Type B pancreatic cell (in vitro differentiated cells): ENCODE measurements at regions not wholly inside any gene's neighbourhood (a gene's known extent, or its start where the extent isn't known, plus 50 kb on each side); places are given as distances from the start of the nearest gene placed in this dataset.

Experiments used
- DNase-seq: peaks from one replicate; pipeline ENCODE4 v3.0.0; 2021; ENCODE audit warnings: mixed read lengths; ENCODE audit not compliant: unreplicated experiment; ENCODE audit errors: extremely low spot score
- H3K27ac Mint-ChIP-seq: 2 replicates; pipeline ENCODE4 v1.8.0; 2021; ENCODE audit warnings: mild to moderate bottlenecking, mixed read lengths
- H3K27me3 Mint-ChIP-seq: 2 replicates; pipeline ENCODE4 v1.8.0; 2021; ENCODE audit warnings: mixed read lengths
- H3K36me3 Mint-ChIP-seq: 2 replicates; pipeline ENCODE4 v1.8.0; 2021; ENCODE audit warnings: mixed read lengths
- H3K4me1 Mint-ChIP-seq: one replicate; pipeline ENCODE4 v1.8.0; 2021; ENCODE audit warnings: mixed read lengths; ENCODE audit not compliant: unreplicated experiment
- H3K4me3 Mint-ChIP-seq: 2 replicates; pipeline ENCODE4 v1.8.0; 2021; ENCODE audit warnings: mild to moderate bottlenecking, mixed read lengths
- H3K9me3 Mint-ChIP-seq: 2 replicates; pipeline ENCODE4 v1.8.0; 2021; ENCODE audit warnings: mixed read lengths
- TF ChIP-seq, protein P1 (sequence below): fragments of 200-600 bp; sonication (generic); conservative IDR thresholded peaks from 2 replicates; pipeline ENCODE4 v1.5.0; 2021; ENCODE audit warnings: antibody characterized with exemption, mild to moderate bottlenecking

DNA sequence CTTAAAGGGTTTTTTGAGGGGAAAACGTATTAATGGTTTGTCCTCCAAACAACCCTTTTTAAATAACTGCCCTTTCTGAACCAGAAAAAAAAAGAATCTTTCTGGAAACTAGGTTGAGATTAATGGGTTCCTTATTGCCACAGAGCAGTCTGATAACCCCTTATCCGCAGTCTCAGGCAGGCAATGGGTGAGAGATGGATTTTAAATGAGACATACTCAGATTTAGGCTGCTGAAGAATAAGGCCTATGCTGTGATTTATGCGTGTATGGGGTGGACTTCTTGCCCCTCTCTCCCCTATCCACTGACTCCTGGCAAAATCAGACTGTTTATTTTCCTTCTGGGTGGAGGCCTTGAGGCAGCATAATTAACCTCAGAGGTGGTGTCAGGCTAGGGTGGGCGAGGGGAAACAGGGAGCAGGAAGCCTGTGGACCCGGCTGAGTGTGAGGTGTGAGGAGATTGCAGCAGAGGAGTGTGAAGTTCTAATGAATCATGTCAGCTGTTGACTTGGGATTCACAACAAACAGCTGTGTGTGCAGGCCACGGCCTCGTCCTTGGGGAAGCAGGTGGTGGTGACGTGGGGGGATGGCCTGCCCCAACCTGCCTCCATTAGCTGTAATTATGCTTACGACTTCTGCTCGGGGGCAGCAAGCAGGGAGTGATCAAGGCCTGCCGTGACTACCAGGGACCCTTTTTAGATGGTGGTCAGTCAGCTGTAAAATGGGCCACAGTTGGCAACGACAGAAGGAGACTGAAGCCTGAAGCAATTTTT, 196.4 kb downstream of the SEMA6A start:
- Mint-ChIP-seq H3K4me3 (no peak overlapping the region), H3K36me3 (peaks cover 3% of the 10 kb centered on the region), H3K27me3 (no peaks in the 10 kb centered on the region), H3K4me1 (peaks cover 33% of the 10 kb centered on the region), H3K27ac (peak overlapping the region; percentile 25), H3K9me3 (no peaks in the 10 kb centered on the region)
- no peak for DNase-seq
- TF ChIP-seq, protein P1, sequence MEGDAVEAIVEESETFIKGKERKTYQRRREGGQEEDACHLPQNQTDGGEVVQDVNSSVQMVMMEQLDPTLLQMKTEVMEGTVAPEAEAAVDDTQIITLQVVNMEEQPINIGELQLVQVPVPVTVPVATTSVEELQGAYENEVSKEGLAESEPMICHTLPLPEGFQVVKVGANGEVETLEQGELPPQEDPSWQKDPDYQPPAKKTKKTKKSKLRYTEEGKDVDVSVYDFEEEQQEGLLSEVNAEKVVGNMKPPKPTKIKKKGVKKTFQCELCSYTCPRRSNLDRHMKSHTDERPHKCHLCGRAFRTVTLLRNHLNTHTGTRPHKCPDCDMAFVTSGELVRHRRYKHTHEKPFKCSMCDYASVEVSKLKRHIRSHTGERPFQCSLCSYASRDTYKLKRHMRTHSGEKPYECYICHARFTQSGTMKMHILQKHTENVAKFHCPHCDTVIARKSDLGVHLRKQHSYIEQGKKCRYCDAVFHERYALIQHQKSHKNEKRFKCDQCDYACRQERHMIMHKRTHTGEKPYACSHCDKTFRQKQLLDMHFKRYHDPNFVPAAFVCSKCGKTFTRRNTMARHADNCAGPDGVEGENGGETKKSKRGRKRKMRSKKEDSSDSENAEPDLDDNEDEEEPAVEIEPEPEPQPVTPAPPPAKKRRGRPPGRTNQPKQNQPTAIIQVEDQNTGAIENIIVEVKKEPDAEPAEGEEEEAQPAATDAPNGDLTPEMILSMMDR: no peak

DNA sequence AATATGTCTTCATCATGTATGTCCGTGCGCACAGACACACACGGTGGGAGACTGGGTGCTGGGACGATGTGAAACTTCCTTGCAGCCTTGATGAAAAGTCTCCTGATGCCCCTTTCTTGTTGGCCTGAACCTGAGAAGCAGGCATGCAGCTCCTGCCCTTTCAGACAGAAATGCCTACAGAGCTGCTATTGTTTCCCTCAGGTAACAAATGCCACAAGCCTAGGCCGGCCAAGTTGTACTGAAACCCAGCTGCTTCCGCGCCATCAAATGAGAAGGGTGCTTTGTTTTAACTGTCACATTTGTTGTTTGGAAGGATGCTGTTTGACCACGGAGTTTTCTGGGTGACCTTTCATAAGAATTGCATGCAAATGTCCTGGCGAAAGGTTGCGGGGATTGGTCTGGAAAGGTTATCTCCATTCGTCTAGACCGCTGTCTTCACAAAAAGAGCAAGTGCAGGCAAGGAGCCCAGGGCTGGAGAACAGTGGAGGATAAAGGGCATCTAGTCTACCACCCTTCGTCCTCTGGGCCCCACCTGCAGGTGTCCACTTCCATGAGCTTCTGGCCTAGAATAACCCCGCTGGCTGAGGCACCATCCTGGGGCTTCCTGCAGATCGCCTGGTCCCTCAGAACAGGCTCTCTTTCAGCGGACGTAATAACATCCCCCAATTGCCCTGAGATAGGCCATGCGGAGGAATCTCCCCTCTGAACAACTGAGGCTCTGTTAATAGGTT, 197.2 kb downstream of the SEMA6A start:
- no peak for DNase-seq
- no peaks in the 10 kb centered on the region for H3K9me3 Mint-ChIP-seq
- H3K36me3 Mint-ChIP-seq: no peaks in the 10 kb centered on the region
- H3K4me1 Mint-ChIP-seq: peaks cover 26% of the 10 kb centered on the region
- H3K27ac Mint-ChIP-seq: no peak overlapping the region
- H3K4me3 Mint-ChIP-seq: no peak overlapping the region
- TF ChIP-seq, protein P1: no peak
- H3K27me3 Mint-ChIP-seq: no peaks in the 10 kb centered on the region

DNA sequence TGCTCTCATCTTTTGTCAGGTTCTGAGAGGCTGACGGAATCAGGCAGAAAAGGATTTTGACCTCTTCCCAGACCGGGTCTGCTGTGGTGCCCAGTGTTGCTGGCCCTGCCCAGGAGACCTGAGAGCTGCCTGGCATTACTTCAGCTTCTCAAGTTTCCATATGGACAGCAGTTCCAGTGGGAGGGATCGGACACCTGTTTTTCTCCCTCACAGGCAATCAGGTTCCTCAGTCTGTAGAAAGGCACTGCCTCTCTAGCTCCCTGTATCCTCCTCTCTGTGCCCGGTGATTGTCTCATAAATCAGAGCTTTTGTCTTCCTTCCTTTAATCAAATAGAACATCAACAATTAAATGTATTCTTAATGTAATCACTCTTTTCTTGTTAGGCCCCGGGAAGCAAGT, 198.7 kb downstream of the SEMA6A start:
- no peaks in the 10 kb centered on the region for H3K9me3 Mint-ChIP-seq
- no peak overlapping the region for H3K27ac Mint-ChIP-seq
- no peak for DNase-seq
- H3K4me3 Mint-ChIP-seq: no peak overlapping the region
- peaks cover 33% of the 10 kb centered on the region for H3K4me1 Mint-ChIP-seq
- H3K36me3 Mint-ChIP-seq: no peaks in the 10 kb centered on the region
- TF ChIP-seq, protein P1: no peak
- H3K27me3 Mint-ChIP-seq: no peaks in the 10 kb centered on the region

DNA sequence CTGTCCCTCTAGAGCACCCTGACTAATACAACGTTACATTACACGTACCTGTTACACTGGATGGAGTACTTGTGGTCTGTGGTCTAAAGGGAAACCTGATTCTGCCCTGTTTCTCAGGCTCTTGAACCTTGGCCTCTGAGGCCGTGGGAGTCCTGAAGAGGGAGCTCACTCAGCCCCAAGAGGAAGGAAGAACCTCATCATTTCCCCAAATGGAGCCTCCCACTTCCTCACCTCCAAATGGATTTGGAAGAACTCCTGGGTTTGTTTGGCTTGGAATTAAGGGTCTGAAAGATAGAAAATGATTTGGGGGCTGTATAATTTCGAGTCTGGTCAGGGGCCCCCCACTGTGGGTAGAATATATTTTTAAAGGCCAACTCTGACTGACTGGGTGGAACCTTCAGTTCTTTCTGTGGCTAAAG, 200.2 kb downstream of the SEMA6A start:
- no peaks in the 10 kb centered on the region for H3K27me3 Mint-ChIP-seq
- H3K4me3 Mint-ChIP-seq: no peak overlapping the region

DNA sequence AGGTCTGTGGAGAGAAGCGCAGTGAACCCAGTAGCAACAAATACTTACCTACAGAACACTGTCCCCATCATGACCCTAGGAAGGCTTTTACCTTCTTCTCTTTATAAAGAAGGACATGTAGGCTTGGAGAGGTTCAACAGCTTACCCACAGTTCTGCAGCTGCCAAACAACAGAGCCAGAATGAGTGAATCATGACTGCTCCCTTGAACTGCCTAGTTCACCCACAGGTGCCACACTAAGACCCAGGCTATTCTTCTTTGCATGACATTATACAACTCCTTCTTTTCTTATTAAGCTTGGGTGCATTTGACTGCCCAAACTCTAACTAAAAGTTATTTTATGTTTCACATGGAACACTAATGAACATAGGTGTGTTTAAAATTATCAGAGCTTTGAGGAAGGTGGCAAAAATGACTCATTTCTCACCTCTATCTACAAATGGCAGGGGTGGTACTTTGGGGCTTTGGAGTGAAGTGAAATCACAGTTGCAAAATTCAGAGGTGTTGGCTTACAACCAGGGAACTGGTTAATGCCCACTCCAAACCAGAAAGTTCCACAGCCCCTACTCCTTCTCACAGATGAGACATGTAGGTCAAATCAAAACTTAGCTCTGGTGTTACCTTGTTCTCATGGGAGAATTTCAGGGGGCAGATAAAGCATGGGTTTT, 201.6 kb downstream of the SEMA6A start:
- H3K4me1 Mint-ChIP-seq: peaks cover 25% of the 10 kb centered on the region
- H3K36me3 Mint-ChIP-seq: no peaks in the 10 kb centered on the region
- no peak overlapping the region for H3K4me3 Mint-ChIP-seq
- TF ChIP-seq, protein P1: no peak
- no peaks in the 10 kb centered on the region for H3K9me3 Mint-ChIP-seq
- DNase-seq: no peak
- no peak overlapping the region for H3K27ac Mint-ChIP-seq
- no peaks in the 10 kb centered on the region for H3K27me3 Mint-ChIP-seq

More for the DNA sequence above, 200.2 kb downstream of the SEMA6A start:
- no peak for DNase-seq
- Mint-ChIP-seq H3K9me3 (no peaks in the 10 kb centered on the region), H3K4me1 (peaks cover 37% of the 10 kb centered on the region), H3K36me3 (no peaks in the 10 kb centered on the region), H3K27ac (no peak overlapping the region)
- TF ChIP-seq, protein P1: no peak
